ENCODE measurements at regions not wholly inside any gene's neighbourhood (a gene's known extent, or its start where the extent isn't known, plus 50 kb on each side); places are given as distances from the start of the nearest gene placed in this dataset.
"Not testable (repeated sequence)": the region's sequence is repeated elsewhere in the genome, so short reads cannot be mapped to it uniquely, and the experiment has no call there.

DNA sequence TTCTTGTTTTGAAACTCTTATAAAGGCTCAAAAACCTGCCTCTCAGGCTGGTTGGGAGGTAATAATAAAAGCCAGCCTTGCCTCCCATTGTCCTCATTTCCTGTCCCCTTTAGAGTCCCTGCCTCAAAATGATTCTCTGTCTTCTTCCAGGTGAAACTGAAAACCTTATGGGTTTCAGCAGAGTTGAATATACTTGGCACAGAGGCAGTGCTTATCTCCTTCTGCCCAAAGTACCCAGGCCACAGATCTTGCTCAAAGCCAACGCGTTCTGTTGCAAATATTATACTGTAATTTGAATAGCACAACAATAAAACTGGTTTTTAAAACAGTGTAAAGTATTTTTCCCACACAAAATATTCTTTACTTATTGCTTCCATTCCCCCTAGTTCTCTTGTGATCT lies 183.1 kb upstream of the GIMD1 start:
- BruUV-seq (replicated peaks), result no TSS peak
- DNase-seq, result no peak
- ChIA-PET CTCF (no interaction called here), POLR2A (no interaction called here)
- peaks cover under 1% of the 10 kb centered on the region for H3K9me3 Mint-ChIP-seq (ENCODE audit: unreplicated experiment)
- H3K4me3 ChIP-seq (ENCODE audit: low read depth, low read length), result no peak overlapping the region
- intact Hi-C loops (cut with micrococcal nuclease; ENCODE audit: unreplicated experiment), result no loop called here
- H3K27me3 ChIP-seq (replicated peaks; ENCODE audit: control insufficient read depth, insufficient read depth, low read length), result no peaks in the 10 kb centered on the region
- H3K4me1 Mint-ChIP-seq (ENCODE audit: low read depth, unreplicated experiment), result no peaks in the 10 kb centered on the region
- TF ChIP-seq, protein P1, sequence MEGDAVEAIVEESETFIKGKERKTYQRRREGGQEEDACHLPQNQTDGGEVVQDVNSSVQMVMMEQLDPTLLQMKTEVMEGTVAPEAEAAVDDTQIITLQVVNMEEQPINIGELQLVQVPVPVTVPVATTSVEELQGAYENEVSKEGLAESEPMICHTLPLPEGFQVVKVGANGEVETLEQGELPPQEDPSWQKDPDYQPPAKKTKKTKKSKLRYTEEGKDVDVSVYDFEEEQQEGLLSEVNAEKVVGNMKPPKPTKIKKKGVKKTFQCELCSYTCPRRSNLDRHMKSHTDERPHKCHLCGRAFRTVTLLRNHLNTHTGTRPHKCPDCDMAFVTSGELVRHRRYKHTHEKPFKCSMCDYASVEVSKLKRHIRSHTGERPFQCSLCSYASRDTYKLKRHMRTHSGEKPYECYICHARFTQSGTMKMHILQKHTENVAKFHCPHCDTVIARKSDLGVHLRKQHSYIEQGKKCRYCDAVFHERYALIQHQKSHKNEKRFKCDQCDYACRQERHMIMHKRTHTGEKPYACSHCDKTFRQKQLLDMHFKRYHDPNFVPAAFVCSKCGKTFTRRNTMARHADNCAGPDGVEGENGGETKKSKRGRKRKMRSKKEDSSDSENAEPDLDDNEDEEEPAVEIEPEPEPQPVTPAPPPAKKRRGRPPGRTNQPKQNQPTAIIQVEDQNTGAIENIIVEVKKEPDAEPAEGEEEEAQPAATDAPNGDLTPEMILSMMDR (IDR thresholded peaks at IDR 0.05; ENCODE audit: insufficient read depth in 1 of 2, low read depth in 1 of 2, low read length in 1 of 2, severe bottlenecking in 1 of 2, unreplicated experiment in 1 of 2), result no peak
- H3K27me3 Mint-ChIP-seq (ENCODE audit: insufficient read depth, unreplicated experiment), result no peaks in the 10 kb centered on the region
- H3K4me3 Mint-ChIP-seq (ENCODE audit: unreplicated experiment), result no peak overlapping the region
- no peaks in the 10 kb centered on the region for H3K4me1 ChIP-seq
- no peak overlapping the region for H3K27ac Mint-ChIP-seq (ENCODE audit: unreplicated experiment)
- H3K36me3 ChIP-seq (ENCODE audit: control insufficient read depth, insufficient read depth, low read length), result no peaks in the 10 kb centered on the region
- H3K9me3 ChIP-seq, result peaks cover 9% of the 10 kb centered on the region
- H3K36me3 Mint-ChIP-seq (ENCODE audit: insufficient read depth, unreplicated experiment), result peaks cover 6% of the 10 kb centered on the region

DNA sequence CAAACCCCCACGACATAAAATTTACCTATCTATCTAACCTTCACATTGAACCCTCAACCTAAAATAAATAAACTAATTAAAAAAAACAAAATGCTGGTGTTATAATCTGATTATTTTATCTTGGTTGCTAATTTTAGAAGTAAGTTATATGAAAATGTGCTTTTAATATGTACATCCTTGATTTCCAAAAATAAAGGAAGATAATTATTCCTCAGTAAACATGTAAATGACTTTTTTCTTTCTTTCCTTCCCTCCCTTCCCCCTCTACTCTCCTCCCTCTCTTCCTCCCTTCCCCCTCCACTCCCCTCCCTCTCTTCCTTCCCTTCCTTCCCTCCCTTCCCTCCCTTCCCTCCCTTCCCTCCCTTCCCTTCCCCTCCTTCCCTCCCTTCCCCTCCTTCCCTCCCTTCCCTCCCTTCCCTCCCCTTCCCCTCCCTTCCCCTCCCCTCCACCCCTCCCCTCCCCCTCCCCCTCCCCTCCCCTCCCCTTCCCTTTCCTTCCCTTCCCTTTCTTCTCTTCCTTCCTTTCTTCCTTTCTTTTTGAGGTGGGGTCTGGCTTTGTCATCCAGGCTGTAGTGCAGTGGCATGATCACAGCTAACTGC lies 180.0 kb upstream of the GIMD1 start:
- no peak overlapping the region for H3K27ac Mint-ChIP-seq (ENCODE audit: unreplicated experiment)
- no peak for DNase-seq
- TF ChIP-seq, protein P1 (IDR thresholded peaks at IDR 0.05; ENCODE audit: insufficient read depth in 1 of 2, low read depth in 1 of 2, low read length in 1 of 2, severe bottlenecking in 1 of 2, unreplicated experiment in 1 of 2), result no peak
- ChIA-PET POLR2A (no interaction called here), CTCF (no interaction called here)
- no peaks in the 10 kb centered on the region for H3K27me3 Mint-ChIP-seq (ENCODE audit: insufficient read depth, unreplicated experiment)
- no peaks in the 10 kb centered on the region for H3K27me3 ChIP-seq (replicated peaks; ENCODE audit: control insufficient read depth, insufficient read depth, low read length)
- H3K9me3 ChIP-seq, result peaks cover 9% of the 10 kb centered on the region
- H3K36me3 ChIP-seq (ENCODE audit: control insufficient read depth, insufficient read depth, low read length), result no peaks in the 10 kb centered on the region
- intact Hi-C loops (cut with micrococcal nuclease; ENCODE audit: unreplicated experiment), result no loop called here
- H3K4me1 Mint-ChIP-seq (ENCODE audit: low read depth, unreplicated experiment), result peaks cover 7% of the 10 kb centered on the region
- peaks cover 6% of the 10 kb centered on the region; the same call in 1 of the 2 replicates for H3K4me1 ChIP-seq
- no peak overlapping the region for H3K4me3 Mint-ChIP-seq (ENCODE audit: unreplicated experiment)
- no TSS peak for BruUV-seq (replicated peaks)
- no peak overlapping the region for H3K4me3 ChIP-seq (ENCODE audit: low read depth, low read length)
- no peaks in the 10 kb centered on the region for H3K9me3 Mint-ChIP-seq (ENCODE audit: unreplicated experiment)
- peaks cover 6% of the 10 kb centered on the region for H3K36me3 Mint-ChIP-seq (ENCODE audit: insufficient read depth, unreplicated experiment)

DNA sequence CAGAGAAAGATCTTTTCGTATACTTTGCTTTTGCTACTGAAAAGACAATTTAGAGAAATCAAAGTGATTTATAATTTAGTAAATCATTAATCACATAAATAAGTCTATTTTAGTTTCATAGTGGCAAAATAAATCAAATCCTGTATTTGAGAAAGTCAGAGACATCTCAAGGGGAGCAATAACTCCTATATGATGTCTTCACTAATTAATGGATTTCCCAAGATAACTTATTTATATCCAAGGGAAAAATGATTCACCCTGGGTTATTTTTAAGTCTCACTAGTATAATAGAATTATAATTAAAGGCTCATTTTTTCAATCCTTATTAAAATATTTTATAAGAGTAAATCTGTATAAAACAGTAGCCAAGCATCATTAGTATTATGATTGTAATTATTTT lies 177.8 kb upstream of the GIMD1 start:
- H3K4me3 ChIP-seq (ENCODE audit: low read depth, low read length), result no peak overlapping the region
- POLR2A ChIA-PET, result no interaction called here
- TF ChIP-seq, protein P1 (IDR thresholded peaks at IDR 0.05; ENCODE audit: insufficient read depth in 1 of 2, low read depth in 1 of 2, low read length in 1 of 2, severe bottlenecking in 1 of 2, unreplicated experiment in 1 of 2), result no peak
- peaks cover 5% of the 10 kb centered on the region for H3K9me3 ChIP-seq
- BruUV-seq (replicated peaks), result no TSS peak
- Mint-ChIP-seq H3K9me3 (ENCODE audit: unreplicated experiment) (peaks cover 11% of the 10 kb centered on the region), H3K27me3 (ENCODE audit: insufficient read depth, unreplicated experiment) (no peaks in the 10 kb centered on the region), H3K4me3 (ENCODE audit: unreplicated experiment) (no peak overlapping the region), H3K4me1 (ENCODE audit: low read depth, unreplicated experiment) (peaks cover 15% of the 10 kb centered on the region), H3K27ac (ENCODE audit: unreplicated experiment) (no peak overlapping the region), H3K36me3 (ENCODE audit: insufficient read depth, unreplicated experiment) (peaks cover 6% of the 10 kb centered on the region)
- H3K27me3 ChIP-seq (replicated peaks; ENCODE audit: control insufficient read depth, insufficient read depth, low read length), result no peaks in the 10 kb centered on the region
- intact Hi-C loops (cut with micrococcal nuclease; ENCODE audit: unreplicated experiment), result no loop called here
- CTCF ChIA-PET, result interaction anchor here (0.7 kb wide), 1 partner anchor 288 kb away, joined by 3 read pairs; no protein-coding TSS in a partner anchor
- peaks cover 6% of the 10 kb centered on the region; the same call in 1 of the 2 replicates for H3K4me1 ChIP-seq
- no peak for DNase-seq
- no peaks in the 10 kb centered on the region for H3K36me3 ChIP-seq (ENCODE audit: control insufficient read depth, insufficient read depth, low read length)

DNA sequence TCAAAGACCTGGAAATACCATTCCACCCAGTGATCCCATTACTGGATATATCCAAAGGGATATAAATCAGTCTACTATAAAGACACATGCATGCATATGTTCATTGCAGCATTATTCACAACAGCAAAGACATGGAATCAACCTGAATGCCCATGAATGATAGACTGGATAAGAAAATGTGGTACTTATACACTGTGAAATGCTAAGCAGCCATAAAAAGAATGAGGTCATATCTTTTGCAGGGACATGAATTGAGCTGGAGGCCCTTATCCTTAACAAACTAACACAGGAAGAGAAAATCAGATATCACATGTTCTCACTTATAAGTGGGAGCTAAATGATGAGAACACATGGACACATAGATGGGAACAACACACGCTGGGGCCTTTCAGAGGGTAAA lies 174.0 kb upstream of the GIMD1 start:
- H3K4me3 ChIP-seq (ENCODE audit: low read depth, low read length); H3K9me3 ChIP-seq; BruUV-seq (replicated peaks); DNase-seq; CTCF ChIA-PET; H3K4me1 ChIP-seq; H3K36me3 ChIP-seq (ENCODE audit: control insufficient read depth, insufficient read depth, low read length); H3K27me3 ChIP-seq (replicated peaks; ENCODE audit: control insufficient read depth, insufficient read depth, low read length); H3K36me3 Mint-ChIP-seq (ENCODE audit: insufficient read depth, unreplicated experiment); H3K4me3 Mint-ChIP-seq (ENCODE audit: unreplicated experiment); H3K27ac Mint-ChIP-seq (ENCODE audit: unreplicated experiment); intact Hi-C loops (cut with micrococcal nuclease; ENCODE audit: unreplicated experiment); H3K27me3 Mint-ChIP-seq (ENCODE audit: insufficient read depth, unreplicated experiment); POLR2A ChIA-PET: not testable (repeated sequence)
- Mint-ChIP-seq H3K9me3 (ENCODE audit: unreplicated experiment) (peaks cover 33% of the 10 kb centered on the region), H3K4me1 (ENCODE audit: low read depth, unreplicated experiment) (peaks cover 15% of the 10 kb centered on the region)

All from Caco-2 (cell line).